Right hindlimb (tissue), 1 donor: ENCODE measurements at regions not wholly inside any gene's neighbourhood (a gene's known extent, or its start where the extent isn't known, plus 50 kb on each side); places are given as distances from the start of the nearest gene placed in this dataset.
"Not testable (repeated sequence)": the region's sequence is repeated elsewhere in the genome, so short reads cannot be mapped to it uniquely, and the experiment has no call there.

Experiments
- DNase-seq: peaks from one replicate; pipeline ENCODE4 v3.0.0-alpha.2; 2018

DNA sequence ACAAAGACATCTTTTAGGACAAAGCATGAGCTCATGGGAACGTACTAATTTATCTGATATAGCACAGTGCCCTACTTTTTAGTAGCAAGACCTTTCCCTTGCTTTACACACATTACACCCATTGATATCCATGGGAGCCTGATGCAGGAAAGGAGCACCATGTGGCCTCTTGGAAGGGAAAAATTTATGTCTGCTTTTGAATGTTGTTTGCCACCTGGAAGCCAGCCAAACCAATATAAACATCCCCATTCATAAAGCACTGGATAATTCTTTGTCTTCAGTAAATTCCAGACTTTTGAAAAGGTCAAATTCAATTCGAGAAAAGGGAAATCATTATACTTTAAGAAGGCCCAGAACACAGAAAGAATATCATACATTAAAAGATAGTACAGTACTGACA is 152.3 kb upstream of the BEND6 start:
- DNase-seq = peak; percentile 21

DNA sequence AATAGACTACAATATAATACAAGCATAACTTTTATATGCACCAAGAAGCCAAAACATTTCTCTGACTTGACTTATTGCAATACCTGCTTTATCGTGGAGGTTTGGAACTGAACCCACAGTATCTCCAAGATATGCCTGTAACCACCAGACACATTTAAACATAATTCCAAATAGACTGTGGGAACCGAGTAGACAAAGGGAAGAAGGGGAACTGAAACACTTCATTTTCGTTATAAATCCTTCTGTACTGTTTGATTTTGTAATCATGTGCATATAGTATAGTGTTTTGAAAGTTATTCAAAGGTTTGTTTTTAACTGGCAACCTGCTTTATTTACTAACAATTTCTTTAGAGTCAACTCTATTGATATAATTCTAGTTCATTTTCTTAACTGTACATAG is 154.9 kb upstream of the BEND6 start:
- no peak for DNase-seq

DNA sequence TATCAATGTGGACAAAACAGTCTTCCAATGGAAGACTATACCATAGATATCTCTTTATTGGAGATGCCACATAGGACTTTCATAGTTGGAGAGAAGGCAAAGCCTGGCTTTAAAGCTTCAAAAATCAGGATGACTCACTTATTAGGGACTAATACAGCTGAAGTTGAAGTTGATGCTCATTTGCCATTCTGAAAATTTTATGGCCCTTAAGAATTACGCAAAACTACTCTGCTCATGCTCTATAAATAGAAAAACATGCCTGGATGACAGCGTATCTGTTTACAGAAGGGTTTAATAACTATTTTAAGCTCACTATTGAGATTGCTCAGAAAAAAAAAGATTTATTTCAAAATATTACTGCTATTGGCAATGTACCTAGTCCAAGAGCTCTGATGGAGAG is 155.5 kb upstream of the DST start:
- no peak for DNase-seq

DNA sequence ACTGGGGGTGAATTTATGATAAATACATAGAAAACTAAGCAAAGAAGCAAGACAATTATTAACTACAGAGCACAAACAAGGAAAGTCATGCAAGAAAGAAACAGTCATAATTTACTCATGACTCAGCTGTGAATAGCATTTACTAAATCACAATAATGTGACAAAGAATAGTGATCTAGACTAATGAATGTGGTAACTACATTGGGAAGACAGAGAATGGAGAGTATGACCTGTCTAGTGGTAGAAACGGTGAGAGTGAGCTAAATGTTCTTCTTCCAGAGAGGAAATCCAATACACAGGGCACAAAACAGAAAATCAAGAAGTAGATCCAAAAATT is 153.5 kb upstream of the DST start:
- no peak for DNase-seq

DNA sequence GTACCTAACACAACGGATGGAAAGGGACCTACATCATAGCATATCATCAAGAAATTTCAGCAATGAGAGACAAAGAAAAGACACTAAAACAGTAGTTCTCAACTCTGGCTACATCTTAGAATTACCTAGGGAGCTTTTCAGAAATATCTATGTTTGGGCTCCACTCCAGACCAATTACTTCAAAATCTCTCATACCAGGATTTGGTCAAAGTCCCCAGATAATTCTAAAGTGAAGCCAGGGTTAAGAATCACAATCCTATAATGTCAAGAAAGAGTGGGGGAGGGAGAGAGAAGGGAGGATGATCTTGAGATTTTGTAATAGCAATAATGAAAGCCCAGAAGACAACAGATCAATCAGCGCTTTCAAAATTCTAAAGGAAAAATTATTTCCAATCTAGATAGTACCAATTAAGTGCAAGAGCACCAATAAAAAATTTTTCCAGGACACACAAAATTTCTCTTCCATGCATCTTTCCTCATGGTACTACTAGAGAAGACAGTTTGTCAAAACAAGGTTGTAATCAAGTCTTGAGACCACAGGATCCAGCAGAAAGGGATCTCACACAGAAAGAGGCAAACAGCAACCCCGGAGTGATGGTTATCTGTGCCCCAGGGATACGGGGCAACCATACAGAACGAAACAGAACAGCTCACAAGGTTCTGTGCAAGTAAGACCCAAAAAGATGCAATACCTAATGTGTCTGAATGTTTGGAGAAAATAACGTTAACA is 152.9 kb upstream of the DST start:
- no peak for DNase-seq

DNA sequence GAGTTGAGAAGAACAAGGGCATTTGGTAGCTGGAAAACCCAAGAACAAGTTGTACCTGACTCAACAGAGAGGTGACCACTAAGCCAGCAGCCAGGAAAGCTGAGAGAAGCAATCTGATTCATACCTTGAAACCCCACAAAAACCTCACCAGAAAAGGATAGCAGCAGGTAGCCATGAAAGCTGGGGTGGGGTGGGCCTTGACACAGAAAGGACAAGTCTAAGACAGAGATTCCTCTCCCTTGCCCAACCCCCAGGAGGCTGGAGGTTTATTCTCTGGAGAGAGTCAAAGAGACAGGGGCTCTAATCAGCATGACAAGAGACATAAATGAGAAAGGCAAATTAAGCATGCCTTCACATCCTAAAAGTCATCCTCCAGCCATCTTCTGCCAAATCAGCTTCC is 151.7 kb upstream of the DST start:
- no peak for DNase-seq

DNA sequence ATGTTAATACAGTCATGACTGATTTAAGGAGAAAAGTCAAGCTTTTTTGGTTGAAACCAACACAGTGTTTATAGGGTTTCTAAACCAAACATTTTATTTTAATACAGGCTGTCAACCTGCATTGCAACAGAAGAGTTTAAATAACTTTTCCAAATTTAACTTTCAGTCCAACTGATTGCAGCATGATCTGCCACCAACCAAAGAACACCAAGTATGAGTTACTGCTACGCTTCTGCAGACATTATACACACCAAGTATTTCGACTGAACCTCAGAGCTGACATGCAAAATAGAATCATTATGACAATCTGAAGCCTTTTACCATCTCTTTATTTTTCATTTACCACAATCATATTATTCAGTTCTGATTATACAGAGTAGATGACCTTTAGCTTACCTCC is 151.2 kb upstream of the DST start:
- DNase-seq = no peak

DNA sequence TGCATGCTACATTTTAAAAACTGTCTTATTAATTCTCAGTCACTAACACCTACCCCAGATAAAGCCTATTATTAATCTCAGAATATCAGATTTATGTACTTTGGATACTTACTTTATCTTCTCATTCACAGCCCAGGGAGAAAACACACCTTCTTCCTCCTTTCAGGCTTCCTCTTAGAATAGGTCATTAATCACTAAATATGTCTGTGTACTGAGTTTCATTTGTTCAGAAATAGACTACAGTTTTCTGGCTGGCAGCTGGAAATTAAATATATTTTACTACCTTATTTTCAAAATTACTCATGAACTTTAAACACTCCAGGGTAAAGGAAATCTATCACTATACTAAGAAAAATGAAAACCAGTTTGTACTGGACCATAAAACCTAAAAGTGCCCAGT is 147.7 kb upstream of the DST start:
- DNase-seq = no peak

DNA sequence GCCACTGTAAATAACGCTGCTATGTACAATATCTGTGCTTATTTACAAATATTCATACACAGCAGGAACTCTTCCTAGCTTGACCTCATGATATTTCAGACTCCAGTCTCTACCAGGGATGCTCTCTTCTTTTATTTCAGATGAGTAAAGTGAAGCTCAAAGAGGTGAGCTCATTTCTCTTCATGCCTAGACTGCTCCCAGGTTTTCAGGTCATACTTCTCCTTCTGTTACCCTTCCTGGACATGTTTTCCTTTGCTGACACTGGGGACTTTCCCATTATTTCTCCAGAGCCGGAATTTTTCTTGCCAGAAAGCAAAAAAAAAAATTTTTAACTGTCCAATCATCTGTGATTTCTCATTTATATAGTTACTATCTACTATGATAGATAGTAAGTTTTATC is 147.2 kb upstream of the DST start:
- no peak for DNase-seq

DNA sequence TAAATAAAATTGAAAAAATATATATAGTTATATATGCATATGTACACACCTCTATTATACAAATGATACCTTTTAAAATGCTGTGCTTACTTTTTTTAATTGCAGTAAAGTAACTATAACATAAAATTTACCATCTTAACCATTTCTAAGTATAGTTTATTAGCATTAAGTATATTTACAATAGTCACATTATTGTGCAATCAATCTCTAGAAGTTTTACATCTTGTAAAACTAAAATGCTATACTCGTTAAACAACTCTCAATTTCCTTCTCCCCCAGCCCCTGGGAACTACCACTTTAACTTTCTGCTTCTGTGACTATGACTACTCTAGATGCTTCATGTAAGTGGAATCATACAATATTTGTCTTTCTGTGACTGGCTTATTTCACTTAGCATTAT is 146.7 kb upstream of the DST start:
- DNase-seq = no peak

DNA sequence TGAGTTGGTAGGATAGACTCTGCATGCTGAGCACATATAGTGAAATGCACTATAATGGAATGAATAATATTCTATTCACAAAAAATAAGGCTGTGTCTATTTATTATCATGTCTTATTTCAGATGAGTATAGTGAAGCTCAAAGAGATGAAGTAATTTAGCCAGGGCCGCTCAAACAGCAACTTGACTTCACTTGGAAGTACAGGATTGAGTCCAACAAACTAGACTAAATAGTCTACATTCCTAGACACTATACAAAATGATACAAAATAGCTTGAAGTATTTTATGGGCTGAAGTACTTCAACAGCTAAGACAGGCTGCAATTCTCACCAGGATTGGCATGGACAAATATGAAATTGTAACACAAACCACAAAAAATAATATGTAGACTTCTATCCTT is 144.5 kb upstream of the DST start:
- no peak for DNase-seq

DNA sequence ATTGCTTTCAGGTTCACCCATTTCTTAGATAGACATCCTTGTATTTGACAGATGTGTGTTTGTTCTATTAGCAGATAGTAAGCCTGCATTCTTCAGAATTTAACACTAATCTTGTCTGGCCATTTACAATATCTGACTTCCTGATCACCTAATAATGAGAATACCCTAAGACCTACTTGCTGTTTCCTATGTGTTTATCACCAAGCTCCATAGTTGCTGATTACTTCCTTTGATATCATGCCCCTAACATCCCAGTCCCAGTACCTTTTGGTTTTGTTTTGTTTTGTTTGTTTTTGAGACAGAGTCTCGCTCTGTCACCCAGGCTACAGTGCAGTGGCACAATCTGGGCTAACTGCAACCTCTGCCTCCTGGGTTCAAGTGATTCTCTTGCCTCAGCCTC is 143.6 kb upstream of the DST start:
- no peak for DNase-seq

DNA sequence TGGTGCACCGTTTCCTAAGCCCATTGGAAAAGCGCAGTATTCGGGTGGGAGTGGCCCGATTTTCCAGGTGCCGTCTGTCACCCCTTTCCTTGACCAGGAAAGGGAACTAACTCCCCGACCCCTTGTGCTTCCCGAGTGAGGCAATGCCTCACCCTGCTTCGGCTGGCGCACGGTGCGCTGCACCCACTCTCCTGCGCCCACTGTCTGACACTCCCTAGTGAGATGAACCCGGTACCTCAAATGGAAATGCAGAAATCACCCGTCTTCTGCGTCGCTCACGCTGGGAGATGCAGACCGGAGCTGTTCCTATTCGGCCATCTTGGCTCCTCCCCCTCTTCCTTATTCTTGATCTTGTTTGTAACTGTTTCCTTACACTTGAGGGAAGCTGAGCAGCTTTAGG is 142.8 kb upstream of the DST start:
- DNase-seq = not testable (repeated sequence)

DNA sequence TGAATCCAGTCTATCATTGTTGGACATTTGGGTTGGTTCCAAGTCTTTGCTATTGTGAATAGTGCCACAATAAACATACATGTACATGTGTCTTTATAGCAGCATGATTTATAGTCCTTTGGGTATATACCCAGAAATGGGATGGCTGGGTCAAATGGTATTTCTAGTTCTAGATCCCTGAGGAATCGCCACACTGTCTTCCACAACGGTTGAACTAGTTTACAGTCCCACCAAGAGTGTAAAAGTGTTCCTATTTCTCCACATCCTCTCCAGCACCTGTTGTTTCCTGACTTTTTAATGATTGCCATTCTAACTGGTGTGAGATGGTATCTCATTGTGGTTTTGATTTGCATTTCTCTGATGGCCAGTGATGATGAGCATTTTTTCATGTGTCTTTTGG is 137.4 kb upstream of the DST start:
- DNase-seq = not testable (repeated sequence)

DNA sequence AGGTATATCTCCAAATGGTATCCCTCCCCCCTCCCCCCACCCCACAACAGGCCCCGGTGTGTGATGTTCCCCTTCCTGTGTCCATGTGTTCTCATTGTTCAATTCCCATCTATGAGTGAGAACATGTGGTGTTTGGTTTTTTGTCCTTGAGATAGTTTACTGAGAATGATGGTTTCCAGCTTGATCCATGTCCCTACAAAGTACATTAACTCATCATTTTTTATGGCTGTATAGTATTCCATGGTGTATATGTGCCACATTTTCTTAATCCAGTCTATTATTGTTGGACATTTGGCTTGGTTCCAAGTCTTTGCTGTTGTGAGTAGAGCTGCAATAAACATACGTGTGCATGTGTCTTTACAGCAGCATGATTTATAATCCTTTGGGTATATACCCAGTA is 135.8 kb upstream of the DST start:
- not testable (repeated sequence) for DNase-seq

DNA sequence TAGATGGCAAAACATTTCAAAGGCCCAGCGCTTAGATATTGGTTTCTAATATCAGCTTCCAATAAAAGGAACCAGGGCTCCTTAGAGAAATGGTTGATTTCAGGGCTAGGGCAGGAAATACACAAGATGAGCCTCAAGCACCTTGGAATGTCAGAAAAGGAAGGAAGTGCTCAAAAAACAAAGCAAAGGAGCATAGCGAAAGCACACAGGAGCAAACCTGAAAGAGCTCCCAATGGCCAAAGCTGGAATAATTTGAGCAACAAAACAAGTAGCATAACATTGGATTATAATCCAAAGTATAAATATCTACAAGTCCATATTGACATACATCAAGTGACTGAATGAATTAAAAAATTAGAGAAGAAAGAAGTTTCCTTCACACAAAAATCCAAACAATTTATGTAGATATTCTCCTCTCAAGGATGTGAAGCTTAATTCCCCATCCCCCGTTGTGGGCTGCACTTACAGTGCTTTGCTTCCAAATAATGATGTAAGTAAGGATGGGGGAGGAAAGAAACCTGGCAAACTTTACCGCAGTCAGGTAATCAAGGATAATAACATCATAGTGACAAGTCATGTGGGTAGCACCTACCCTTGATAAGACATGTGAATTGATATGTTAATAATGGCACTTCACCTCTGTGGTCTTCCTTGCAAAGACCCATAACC is 132.9 kb upstream of the DST start:
- DNase-seq = no peak

DNA sequence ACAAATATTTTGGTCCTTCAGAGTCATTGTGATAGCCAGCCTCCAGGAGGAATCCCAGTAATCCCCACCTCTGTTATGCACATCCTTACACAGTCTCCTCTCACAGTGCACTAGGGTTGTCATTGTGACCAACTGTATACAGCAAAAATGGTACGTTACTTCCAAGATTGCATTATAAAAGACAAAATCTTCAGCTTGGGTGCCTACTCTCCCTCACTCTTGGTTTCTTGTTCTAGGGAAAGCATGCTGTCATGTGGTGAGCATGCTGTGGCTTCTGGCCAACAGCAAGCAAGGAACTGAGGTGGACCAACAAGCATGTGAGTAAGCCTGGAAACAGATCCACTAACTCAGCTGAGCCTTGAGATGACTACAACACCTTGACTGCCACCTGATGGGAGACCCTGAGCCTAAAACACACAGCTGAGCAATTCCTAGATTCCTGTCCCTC is 130.1 kb upstream of the DST start:
- DNase-seq = peak; percentile 34

DNA sequence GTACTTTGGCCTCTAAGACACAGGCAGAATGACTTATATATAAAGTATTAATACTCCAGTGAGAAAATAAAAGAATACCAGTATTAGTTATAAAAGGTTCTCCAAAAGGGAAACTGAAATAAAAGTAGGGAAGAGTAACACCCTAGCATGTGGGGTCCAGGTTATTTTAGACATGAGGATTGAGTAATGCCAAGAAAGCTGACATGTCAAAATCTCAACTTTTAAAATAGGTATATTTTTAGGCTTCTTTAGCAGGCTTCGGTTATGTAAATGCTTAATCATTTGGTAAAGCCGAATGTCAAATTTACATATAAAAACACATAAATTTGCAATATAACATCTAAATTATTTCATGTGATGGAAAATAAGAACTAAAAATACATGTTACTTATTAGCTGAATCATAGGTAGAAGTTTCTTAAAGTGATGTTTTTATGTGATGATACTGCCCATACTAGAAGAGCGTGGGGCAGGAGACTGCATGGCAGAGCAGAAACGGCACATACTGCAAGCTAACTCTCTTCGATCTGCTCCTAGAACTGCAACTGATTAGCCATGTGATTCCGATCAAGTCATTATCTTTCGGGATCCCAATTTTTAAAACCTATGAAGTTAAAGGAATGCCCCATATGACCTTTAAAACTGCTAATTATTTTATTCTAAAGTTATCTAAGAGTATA is 129.4 kb upstream of the DST start:
- no peak for DNase-seq

DNA sequence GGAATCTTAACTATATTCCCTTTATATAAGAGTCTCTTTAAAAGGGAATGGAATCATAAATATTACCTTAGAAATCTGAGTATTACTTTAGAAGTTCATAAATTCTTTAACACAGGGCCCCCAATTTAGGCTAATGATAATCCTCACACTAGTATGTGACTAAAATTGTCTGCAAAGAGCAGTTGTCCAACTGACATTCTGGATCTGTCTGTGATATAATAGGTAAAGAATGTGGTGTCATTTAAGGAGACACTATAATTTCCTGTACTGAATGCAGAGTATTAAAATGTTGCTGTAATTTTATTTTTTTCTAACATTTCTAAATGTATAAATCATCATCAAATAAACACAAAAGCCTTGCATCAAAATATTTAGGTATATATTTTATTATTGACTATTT is 128.5 kb upstream of the DST start:
- no peak for DNase-seq

DNA sequence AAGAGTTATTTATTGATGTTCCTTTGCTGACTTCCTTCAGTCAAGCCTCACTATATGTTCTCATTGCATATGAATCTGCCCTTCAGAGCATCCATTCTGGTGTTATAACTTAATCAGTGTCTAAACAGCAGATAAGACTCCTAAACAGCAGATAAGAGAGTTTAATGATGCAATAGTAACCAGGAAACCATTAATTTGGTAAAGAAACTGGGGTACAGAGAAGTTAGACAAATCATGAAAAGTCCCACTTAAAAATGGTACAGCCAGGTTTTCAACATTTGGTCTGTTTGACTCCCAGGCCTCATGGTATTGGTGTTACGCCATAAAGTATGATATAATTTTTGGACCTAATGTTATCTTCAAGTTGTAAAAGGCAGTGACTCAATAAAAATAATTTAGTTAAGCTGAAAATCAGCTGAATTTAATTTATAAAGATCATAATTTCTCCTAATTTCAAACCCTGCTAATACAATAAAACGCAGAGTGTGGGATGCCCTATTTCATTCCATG is 127.4 kb upstream of the DST start:
- DNase-seq = no peak

DNA sequence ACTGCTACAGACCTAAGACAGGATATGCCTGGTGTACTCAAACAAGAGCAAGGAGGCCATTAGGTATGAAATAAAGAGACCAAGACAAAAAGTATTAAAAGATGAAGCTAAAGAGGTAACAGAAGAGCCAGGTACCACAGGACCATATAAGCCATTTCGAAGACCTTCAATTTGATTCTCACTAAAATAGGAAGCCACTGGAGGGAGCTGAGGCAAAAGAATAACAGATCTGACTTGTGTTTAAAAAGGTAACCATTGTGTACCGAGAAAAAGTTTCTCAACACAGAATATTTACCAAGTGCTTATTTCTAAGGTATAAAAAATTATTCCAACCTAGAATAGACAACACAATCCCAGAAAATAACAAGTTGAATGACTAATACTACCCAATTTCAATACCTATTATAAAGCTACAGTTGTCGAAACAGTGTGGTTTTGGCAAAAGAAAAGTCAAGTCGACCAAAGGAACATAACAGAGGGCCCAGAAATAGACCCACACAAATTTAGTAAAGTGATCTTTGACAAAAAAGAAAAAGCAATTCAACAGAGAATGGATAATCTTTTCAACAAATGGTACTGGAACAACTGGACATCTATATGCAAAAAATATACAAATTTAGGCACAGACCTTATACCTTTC is 125.3 kb upstream of the DST start:
- no peak for DNase-seq

DNA sequence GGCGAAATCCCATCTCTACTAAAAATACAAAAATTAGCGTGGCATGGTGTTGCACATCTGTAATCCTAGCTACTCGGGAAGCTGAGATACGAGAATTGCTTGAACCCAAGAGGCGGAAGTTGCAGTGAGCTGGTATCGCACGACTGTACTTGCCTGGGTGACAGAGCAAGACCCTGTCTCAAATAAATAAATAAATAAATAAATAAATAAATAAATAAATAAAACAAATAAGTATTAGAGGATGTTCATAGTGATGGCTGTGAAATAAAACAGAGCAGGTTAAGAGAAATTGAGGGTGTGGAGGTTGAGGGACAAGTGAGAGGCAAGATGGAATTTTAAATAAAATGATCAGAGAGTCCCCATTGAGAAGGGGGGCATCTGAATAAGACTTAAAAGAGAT is 124.7 kb upstream of the DST start:
- DNase-seq = no peak

DNA sequence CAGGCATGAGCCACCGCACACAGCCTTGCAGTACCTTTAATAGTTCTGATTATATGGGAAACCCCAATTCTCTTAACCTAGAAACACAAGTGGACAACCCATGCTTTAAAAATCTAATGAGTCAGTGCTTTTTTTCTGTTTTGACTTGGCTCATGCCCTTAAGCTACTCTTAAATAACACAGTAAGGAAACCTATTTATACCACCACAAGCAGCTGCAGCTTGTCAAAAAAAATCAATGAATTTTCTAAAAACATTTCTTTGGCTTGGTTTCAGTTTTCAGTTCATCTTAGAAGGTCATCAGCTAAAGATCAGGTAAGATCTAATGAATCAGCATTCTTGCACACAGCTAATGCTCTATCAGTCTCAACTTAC is 124.1 kb upstream of the DST start:
- no peak for DNase-seq
